H9 (cell line): ENCODE measurements at regions not wholly inside any gene's neighbourhood (a gene's known extent, or its start where the extent isn't known, plus 50 kb on each side); places are given as distances from the start of the nearest gene placed in this dataset.

Experiments
- DNase-seq: peaks from one replicate; pipeline ENCODE4 v3.0.0-alpha.2; 2017
- H2AFZ ChIP-seq: one replicate; pipeline ENCODE4 v1.6.1; 2013; ENCODE audit warnings: mild to moderate bottlenecking, low read length, control low read depth, moderate library complexity
- H2AK5ac ChIP-seq: 2 replicates; pipeline ENCODE4 v1.6.1; 2013; ENCODE audit warnings: low read length, control low read depth, mixed read lengths; ENCODE audit not compliant: insufficient read length
- H2BK120ac ChIP-seq: one replicate; pipeline ENCODE4 v1.6.1; 2013; ENCODE audit warnings: low read depth, mild to moderate bottlenecking, low read length, control low read depth, inconsistent platforms; ENCODE audit not compliant: poor library complexity, severe bottlenecking
- H2BK12ac ChIP-seq: 2 replicates; pipeline ENCODE4 v1.6.1; 2013; ENCODE audit warnings: low read length, control low read depth, mixed read lengths, low read depth; ENCODE audit not compliant: insufficient read length
- H2BK15ac ChIP-seq: 2 replicates; pipeline ENCODE4 v1.6.1; 2013; ENCODE audit warnings: low read depth, low read length, control low read depth
- H2BK20ac ChIP-seq: one replicate; pipeline ENCODE4 v1.6.1; 2013; ENCODE audit warnings: low read depth, mild to moderate bottlenecking, low read length, control low read depth, inconsistent platforms; ENCODE audit not compliant: poor library complexity, severe bottlenecking
- H2BK5ac ChIP-seq: 2 replicates; pipeline ENCODE4 v1.6.1; 2013; ENCODE audit warnings: low read length, control low read depth, mixed read lengths; ENCODE audit not compliant: insufficient read length
- H3K14ac ChIP-seq: 2 replicates; pipeline ENCODE4 v1.6.1; 2013; ENCODE audit warnings: low read length, control low read depth; ENCODE audit not compliant: insufficient read depth
- H3K18ac ChIP-seq: 2 replicates; pipeline ENCODE4 v1.6.1; 2013; ENCODE audit warnings: low read depth, mild to moderate bottlenecking, mixed read lengths, low read length, control low read depth; ENCODE audit not compliant: insufficient read length
- H3K23ac ChIP-seq: 2 replicates; pipeline ENCODE4 v1.6.1; 2013; ENCODE audit warnings: low read length, control low read depth, mixed read lengths, low read depth; ENCODE audit not compliant: insufficient read length
- H3K23me2 ChIP-seq: 2 replicates; pipeline ENCODE4 v1.6.1; 2013; ENCODE audit warnings: low read depth, mild to moderate bottlenecking, mixed read lengths, low read length, control low read depth; ENCODE audit not compliant: insufficient read length, poor library complexity, severe bottlenecking
- H3K27ac ChIP-seq: 2 replicates; pipeline ENCODE4 v1.5.1; 2013; ENCODE audit warnings: low read length, control low read depth, mixed read lengths, low read depth; ENCODE audit not compliant: insufficient read length
- H3K27me3 ChIP-seq: 2 replicates; pipeline ENCODE4 v1.6.1; 2013; ENCODE audit warnings: low read length, control low read depth, inconsistent platforms; ENCODE audit not compliant: insufficient read depth
- H3K4ac ChIP-seq: 2 replicates; pipeline ENCODE4 v1.6.1; 2013; ENCODE audit warnings: low read depth, mild to moderate bottlenecking, control low read depth, inconsistent platforms, low read length, moderate library complexity
- H3K4me1 ChIP-seq: 2 replicates; pipeline ENCODE4 v1.6.1; 2013; ENCODE audit warnings: low read length, control low read depth, inconsistent platforms; ENCODE audit not compliant: insufficient read depth
- H3K4me2 ChIP-seq: 2 replicates; pipeline ENCODE4 v1.6.1; 2013; ENCODE audit warnings: low read length, control low read depth, mixed read lengths; ENCODE audit not compliant: insufficient read length, insufficient read depth
- H3K56ac ChIP-seq: 2 replicates; pipeline ENCODE4 v1.6.1; 2013; ENCODE audit warnings: low read depth, mild to moderate bottlenecking, mixed read lengths, low read length, control low read depth; ENCODE audit not compliant: insufficient read length
- H3K79me1 ChIP-seq: 2 replicates; pipeline ENCODE4 v1.6.1; 2013; ENCODE audit warnings: low read depth, mild to moderate bottlenecking, moderate library complexity, low read length, control low read depth, inconsistent platforms; ENCODE audit not compliant: insufficient read depth, poor library complexity, severe bottlenecking
- H3K79me2 ChIP-seq: 2 replicates; pipeline ENCODE4 v1.6.1; 2013; ENCODE audit warnings: low read length, control low read depth, inconsistent platforms; ENCODE audit not compliant: insufficient read depth
- H3K9ac ChIP-seq: 2 replicates; pipeline ENCODE4 v1.6.1; 2013; ENCODE audit warnings: low read length, control low read depth, mixed read lengths; ENCODE audit not compliant: insufficient read length; ENCODE audit errors: extremely low read depth
- H3K9me3 ChIP-seq: one replicate; pipeline ENCODE4 v1.6.1; 2013; ENCODE audit warnings: low read depth, low read length, inconsistent platforms; ENCODE audit not compliant: control insufficient read depth
- H3T11ph ChIP-seq: one replicate; pipeline ENCODE4 v1.6.1; 2013; ENCODE audit warnings: mild to moderate bottlenecking, low read length, control low read depth, inconsistent platforms
- H4K20me1 ChIP-seq: one replicate; pipeline ENCODE4 v1.6.1; 2013; ENCODE audit not compliant: control insufficient read depth, insufficient read length, insufficient read depth
- H4K5ac ChIP-seq: 2 replicates; pipeline ENCODE4 v1.6.1; 2013; ENCODE audit warnings: low read depth, mild to moderate bottlenecking, mixed read lengths, low read length, control low read depth; ENCODE audit not compliant: insufficient read length
- H4K8ac ChIP-seq: replicated peaks from 2 replicates; pipeline ENCODE4 v1.6.1; 2013; ENCODE audit warnings: low read length, control low read depth, mixed read lengths, low read depth; ENCODE audit not compliant: insufficient read length
- H4K91ac ChIP-seq: 2 replicates; pipeline ENCODE4 v1.6.1; 2013; ENCODE audit warnings: low read depth, mild to moderate bottlenecking, moderate library complexity, mixed read lengths, low read length, control low read depth; ENCODE audit not compliant: insufficient read length
- H3K27ac Mint-ChIP-seq, 3 experiments: 2 replicates in 2 of 3; 3 replicates in 1 of 3; pipeline ENCODE4 v1.8.0; 2020 to 2021; ENCODE audit warnings: mixed read lengths in 3 of 3, mild to moderate bottlenecking in 1 of 3, moderate library complexity in 1 of 3
- H3K27me3 Mint-ChIP-seq: 2 replicates; pipeline ENCODE4 v1.8.0; 2021; ENCODE audit warnings: low read depth, mild to moderate bottlenecking, moderate library complexity, mixed read lengths
- H3K36me3 Mint-ChIP-seq, 3 experiments: 2 replicates in 2 of 3; 3 replicates in 1 of 3; pipeline ENCODE4 v1.8.0; 2020 to 2021; ENCODE audit warnings: low read depth in 3 of 3, mixed read lengths in 3 of 3; ENCODE audit not compliant: insufficient read depth in 1 of 3
- H3K4me1 Mint-ChIP-seq, 2 experiments: 2 replicates each; pipeline ENCODE4 v1.8.0; 2020; ENCODE audit warnings: mixed read lengths in 2 of 2
- H3K4me3 Mint-ChIP-seq, 2 experiments: 2 replicates in 1 of 2; 3 replicates in 1 of 2; pipeline ENCODE4 v1.8.0; 2020 to 2021; ENCODE audit warnings: mild to moderate bottlenecking in 2 of 2, mixed read lengths in 2 of 2, moderate library complexity in 1 of 2
- H3K9me3 Mint-ChIP-seq, 2 experiments: 2 replicates in 1 of 2; 3 replicates in 1 of 2; pipeline ENCODE4 v1.8.0; 2020; ENCODE audit warnings: mild to moderate bottlenecking in 2 of 2, mixed read lengths in 2 of 2, moderate library complexity in 1 of 2
- TF ChIP-seq, protein P1 (sequence below): fragments of 200-600 bp; sonication (generic); conservative IDR thresholded peaks from 3 replicates; pipeline ENCODE4 v1.8.0; 2021; ENCODE audit warnings: antibody characterized with exemption, mild to moderate bottlenecking

DNA sequence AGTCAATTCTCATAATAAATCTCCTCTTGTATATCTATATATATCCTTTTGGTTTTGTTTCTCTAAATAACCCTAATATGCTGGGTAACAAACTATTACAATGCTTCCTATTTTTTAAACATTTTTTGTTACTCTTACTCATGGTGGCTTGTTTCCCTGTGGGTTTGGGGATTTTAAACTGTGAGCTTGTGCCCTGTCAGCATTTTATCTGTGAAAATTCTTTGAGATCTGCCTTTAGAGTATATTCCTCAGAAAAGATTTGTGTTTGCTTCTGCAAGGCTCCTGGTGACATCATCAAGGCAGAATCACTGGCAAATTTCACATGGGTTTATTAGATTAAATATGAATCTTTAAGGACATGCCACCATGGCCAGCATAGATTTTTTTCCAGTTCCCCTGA is 273.6 kb downstream of the LRFN2 start:
- no peak overlapping the region for H2BK15ac ChIP-seq

More for the DNA sequence above, 273.6 kb downstream of the LRFN2 start:
- Mint-ChIP-seq H3K4me3 (no peak overlapping the region), H3K27me3 (peaks cover 11% of the 10 kb centered on the region), H3K27ac (no peak overlapping the region), H3K9me3 (peaks cover 0 to under 1% of the 10 kb centered on the region in 2 experiments; a peak in 1 of 5 replicates), H3K4me1 (peaks cover under 1% of the 10 kb centered on the region in 2 experiments), H3K36me3 (no peaks in the 10 kb centered on the region; a peak in 1 of 7 replicates)
- H3K4me2 ChIP-seq = no peak overlapping the region
- H3K4me1 ChIP-seq = no peaks in the 10 kb centered on the region
- H3T11ph ChIP-seq = no peak overlapping the region
- H3K79me2 ChIP-seq = no peaks in the 10 kb centered on the region
- no peak overlapping the region for H4K5ac ChIP-seq
- no peak overlapping the region for H2AK5ac ChIP-seq
- TF ChIP-seq, protein P1, sequence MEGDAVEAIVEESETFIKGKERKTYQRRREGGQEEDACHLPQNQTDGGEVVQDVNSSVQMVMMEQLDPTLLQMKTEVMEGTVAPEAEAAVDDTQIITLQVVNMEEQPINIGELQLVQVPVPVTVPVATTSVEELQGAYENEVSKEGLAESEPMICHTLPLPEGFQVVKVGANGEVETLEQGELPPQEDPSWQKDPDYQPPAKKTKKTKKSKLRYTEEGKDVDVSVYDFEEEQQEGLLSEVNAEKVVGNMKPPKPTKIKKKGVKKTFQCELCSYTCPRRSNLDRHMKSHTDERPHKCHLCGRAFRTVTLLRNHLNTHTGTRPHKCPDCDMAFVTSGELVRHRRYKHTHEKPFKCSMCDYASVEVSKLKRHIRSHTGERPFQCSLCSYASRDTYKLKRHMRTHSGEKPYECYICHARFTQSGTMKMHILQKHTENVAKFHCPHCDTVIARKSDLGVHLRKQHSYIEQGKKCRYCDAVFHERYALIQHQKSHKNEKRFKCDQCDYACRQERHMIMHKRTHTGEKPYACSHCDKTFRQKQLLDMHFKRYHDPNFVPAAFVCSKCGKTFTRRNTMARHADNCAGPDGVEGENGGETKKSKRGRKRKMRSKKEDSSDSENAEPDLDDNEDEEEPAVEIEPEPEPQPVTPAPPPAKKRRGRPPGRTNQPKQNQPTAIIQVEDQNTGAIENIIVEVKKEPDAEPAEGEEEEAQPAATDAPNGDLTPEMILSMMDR = no peak
- H3K9ac ChIP-seq = no peak overlapping the region
- H3K56ac ChIP-seq = no peak overlapping the region
- H3K27ac ChIP-seq = no peak overlapping the region
- no peak overlapping the region for H4K91ac ChIP-seq
- no peaks in the 10 kb centered on the region for H3K9me3 ChIP-seq
- no peak overlapping the region for H3K4ac ChIP-seq
- no peak overlapping the region for H4K8ac ChIP-seq
- H3K23me2 ChIP-seq = no peaks in the 10 kb centered on the region
- no peak overlapping the region for H3K23ac ChIP-seq
- H3K27me3 ChIP-seq = no peaks in the 10 kb centered on the region
- H2BK5ac ChIP-seq = no peak overlapping the region
- H2AFZ ChIP-seq = no peak overlapping the region
- no peaks in the 10 kb centered on the region for H3K79me1 ChIP-seq
- no peak overlapping the region for H2BK120ac ChIP-seq
- no peak overlapping the region for H2BK20ac ChIP-seq
- no peak overlapping the region for H3K18ac ChIP-seq
- DNase-seq = no peak
- no peaks in the 10 kb centered on the region for H4K20me1 ChIP-seq
- no peak overlapping the region for H2BK12ac ChIP-seq
- no peak overlapping the region for H3K14ac ChIP-seq
